RWPE1 (cell line): ENCODE measurements at regions not wholly inside any gene's neighbourhood (a gene's known extent, or its start where the extent isn't known, plus 50 kb on each side); places are given as distances from the start of the nearest gene placed in this dataset.

Experiments
- CTCF ChIA-PET: fragments of 350-600 bp; sonication (Branson Sonifier 250); formaldehyde crosslinking; extraction: SDS; loops from one replicate; lab custom pipeline; 2021; lab: Yijun Ruan, JAX
- POLR2A ChIA-PET: fragments of 400-600 bp; formaldehyde crosslinking; extraction: SDS; loops from one replicate; lab custom pipeline; 2020; ENCODE audit warnings: antibody characterized with exemption; ENCODE audit not compliant: low non-redundant PET; lab: Yijun Ruan, JAX
- DNase-seq: peaks from one replicate; pipeline ENCODE4 v3.0.0; 2012; ENCODE audit warnings: low spot score
- H3K27ac ChIP-seq: fragments of 450-650 bp; 2 replicates; pipeline ENCODE4 v1.5.1; 2017
- TF ChIP-seq, protein P1 (sequence below): fragments of 450-650 bp; conservative IDR thresholded peaks from 2 replicates; pipeline ENCODE4 v1.5.1; 2017; ENCODE audit warnings: low read depth, mild to moderate bottlenecking

DNA sequence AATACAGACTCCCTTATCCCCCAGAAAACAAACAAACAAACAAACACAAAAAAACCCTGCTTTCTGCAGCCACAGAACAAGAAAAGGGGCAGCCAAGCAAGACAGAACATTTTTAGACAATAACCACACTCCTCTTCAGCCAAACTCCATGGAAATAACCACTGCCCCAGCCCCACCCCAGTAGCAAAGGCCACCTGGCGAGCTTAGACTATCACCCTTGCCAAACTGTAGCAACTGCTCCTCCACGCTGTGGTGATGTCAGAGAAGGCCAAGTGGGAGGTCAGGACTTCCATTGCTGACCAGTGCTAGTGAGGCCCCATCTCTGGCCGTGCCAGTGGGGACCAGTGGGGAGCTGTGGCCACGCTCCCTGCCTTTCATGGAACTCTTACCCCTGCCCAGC lies 60.3 kb upstream of the CHRNA7 start:
- H3K27ac ChIP-seq, result no peak overlapping the region
- DNase-seq, result no peak
- TF ChIP-seq, protein P1, sequence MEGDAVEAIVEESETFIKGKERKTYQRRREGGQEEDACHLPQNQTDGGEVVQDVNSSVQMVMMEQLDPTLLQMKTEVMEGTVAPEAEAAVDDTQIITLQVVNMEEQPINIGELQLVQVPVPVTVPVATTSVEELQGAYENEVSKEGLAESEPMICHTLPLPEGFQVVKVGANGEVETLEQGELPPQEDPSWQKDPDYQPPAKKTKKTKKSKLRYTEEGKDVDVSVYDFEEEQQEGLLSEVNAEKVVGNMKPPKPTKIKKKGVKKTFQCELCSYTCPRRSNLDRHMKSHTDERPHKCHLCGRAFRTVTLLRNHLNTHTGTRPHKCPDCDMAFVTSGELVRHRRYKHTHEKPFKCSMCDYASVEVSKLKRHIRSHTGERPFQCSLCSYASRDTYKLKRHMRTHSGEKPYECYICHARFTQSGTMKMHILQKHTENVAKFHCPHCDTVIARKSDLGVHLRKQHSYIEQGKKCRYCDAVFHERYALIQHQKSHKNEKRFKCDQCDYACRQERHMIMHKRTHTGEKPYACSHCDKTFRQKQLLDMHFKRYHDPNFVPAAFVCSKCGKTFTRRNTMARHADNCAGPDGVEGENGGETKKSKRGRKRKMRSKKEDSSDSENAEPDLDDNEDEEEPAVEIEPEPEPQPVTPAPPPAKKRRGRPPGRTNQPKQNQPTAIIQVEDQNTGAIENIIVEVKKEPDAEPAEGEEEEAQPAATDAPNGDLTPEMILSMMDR, result no peak
- POLR2A ChIA-PET, result no interaction called here
- CTCF ChIA-PET, result no interaction called here

- CTCF ChIA-PET, result no interaction called here
- no peak overlapping the region for H3K27ac ChIP-seq
- DNase-seq, result no peak
- POLR2A ChIA-PET, result no interaction called here
- TF ChIP-seq, protein P1, result no peak
Observed at GRCh38 chr15:31973197-31973596, 57.1 kb upstream of the CHRNA7 start.

GRCh38 chr15:31974154-31974794 lies 56.0 kb upstream of the CHRNA7 start:
- H3K27ac ChIP-seq, result no peak overlapping the region
- TF ChIP-seq, protein P1, result no peak
- CTCF ChIA-PET, result interaction anchor here (0.6 to 1.5 kb wide), 8 partner anchors 10 to 616 kb away, joined by 3 to 5 read pairs (median 4); no protein-coding TSS in a partner anchor
- no peak for DNase-seq
- POLR2A ChIA-PET, result no interaction called here

- peak; percentile 27 for DNase-seq
- ChIA-PET POLR2A (no interaction called here), CTCF (interaction anchor here (0.6 to 1.5 kb wide), 11 partner anchors 9 to 617 kb away, joined by 3 to 5 read pairs (median 3); no protein-coding TSS in a partner anchor)
- TF ChIP-seq, protein P1, result peak; percentile 71
- H3K27ac ChIP-seq, result no peak overlapping the region
Observed at GRCh38 chr15:31974855-31975829, 55.2 kb upstream of the CHRNA7 start.

GRCh38 chr15:31975830-31976229 lies 54.5 kb upstream of the CHRNA7 start:
- POLR2A ChIA-PET, result no interaction called here
- H3K27ac ChIP-seq, result no peak overlapping the region
- TF ChIP-seq, protein P1, result no peak
- CTCF ChIA-PET, result interaction anchor here (0.6 to 1.5 kb wide), 2 partner anchors 14 to 323 kb away, joined by 3 to 4 read pairs; no protein-coding TSS in a partner anchor
- no peak for DNase-seq

DNA sequence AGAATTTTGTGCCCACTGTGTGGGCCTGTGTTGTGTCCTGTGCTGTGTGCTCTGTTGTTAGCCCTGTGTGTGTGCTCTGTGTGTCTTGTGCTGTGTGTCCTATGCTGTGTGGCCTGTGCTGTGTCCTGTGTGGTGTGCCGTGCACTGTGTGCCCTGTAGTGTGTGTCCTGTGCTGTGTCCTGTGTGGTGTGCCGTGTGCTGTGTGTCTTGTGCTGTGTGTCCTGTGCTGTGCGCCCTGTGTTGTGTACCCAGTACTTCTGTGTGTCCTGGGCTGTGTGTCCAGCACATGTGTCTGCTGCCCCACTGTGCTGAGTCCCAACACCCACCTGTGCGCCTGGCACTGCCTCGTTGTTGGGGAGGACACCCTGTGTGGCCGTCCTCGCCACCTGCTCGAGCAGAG lies 53.2 kb upstream of the CHRNA7 start:
- CTCF ChIA-PET, result interaction anchor here (0.6 to 1.6 kb wide), 7 partner anchors 8 to 232 kb away, joined by 3 to 10 read pairs (median 5); no protein-coding TSS in a partner anchor

More for the DNA sequence above, 53.2 kb upstream of the CHRNA7 start:
- no peak overlapping the region for H3K27ac ChIP-seq
- DNase-seq, result no peak
- TF ChIP-seq, protein P1, result no peak
- POLR2A ChIA-PET, result no interaction called here
